COR-L47 (cell line): ENCODE measurements at regions not wholly inside any gene's neighbourhood (a gene's known extent, or its start where the extent isn't known, plus 50 kb on each side); places are given as distances from the start of the nearest gene placed in this dataset.
A peak's percentile ranks its signal among the peaks of the same experiment; 100 is the strongest.

Experiments
- DNase-seq: peaks from one replicate; lab custom pipeline; 2025; lab: John Stamatoyannopoulos, UW

DNA sequence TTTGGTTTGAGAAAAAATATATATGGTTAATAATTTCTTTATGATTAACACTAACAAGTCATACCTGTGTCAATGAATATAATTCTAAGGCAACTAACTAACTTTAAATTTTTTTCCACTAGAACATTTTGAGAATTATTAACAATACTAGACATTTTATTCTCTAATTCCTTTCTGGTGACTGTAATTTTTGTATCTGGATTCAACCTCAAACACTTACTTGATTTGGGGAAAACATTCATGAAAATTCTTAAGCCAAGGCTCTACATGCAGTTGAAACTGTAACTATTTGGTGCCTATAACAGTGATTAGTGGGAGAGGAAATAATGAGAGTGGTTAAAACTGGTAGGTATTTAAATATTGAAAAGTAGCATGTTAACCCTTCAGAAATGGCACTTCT is 546.5 kb upstream of the KLHL29 start:
- DNase-seq: no peak

DNA sequence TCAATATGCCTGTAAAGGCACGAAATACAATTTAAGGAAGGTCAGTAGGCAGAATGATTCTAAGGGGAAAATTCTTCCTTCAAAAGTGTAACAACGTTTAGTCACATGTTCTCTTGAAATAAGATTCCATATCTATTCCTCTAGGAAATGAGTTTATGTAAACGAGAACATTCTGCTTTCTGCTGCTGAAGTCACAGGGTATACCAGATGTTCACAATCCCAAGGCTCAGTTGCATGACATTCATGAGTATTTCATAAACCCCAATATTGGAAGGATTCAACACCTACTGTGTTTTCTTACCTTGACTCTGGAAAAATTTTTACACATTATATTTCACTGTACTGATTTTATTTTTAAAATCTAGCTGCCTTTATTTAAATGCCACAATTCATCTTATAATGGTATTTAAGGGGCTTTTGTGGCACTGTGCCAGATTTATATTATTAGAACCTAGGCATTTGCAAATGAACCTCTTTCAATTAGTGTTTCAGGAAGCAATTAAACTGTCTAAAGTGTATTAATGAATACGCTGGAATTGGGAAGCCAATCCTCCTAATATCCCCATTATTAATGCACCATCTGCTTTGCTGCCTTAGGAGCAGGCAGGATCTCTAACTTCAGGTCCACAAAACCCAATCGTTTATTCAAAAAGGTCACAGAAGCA is 542.6 kb upstream of the KLHL29 start:
- no peak for DNase-seq

DNA sequence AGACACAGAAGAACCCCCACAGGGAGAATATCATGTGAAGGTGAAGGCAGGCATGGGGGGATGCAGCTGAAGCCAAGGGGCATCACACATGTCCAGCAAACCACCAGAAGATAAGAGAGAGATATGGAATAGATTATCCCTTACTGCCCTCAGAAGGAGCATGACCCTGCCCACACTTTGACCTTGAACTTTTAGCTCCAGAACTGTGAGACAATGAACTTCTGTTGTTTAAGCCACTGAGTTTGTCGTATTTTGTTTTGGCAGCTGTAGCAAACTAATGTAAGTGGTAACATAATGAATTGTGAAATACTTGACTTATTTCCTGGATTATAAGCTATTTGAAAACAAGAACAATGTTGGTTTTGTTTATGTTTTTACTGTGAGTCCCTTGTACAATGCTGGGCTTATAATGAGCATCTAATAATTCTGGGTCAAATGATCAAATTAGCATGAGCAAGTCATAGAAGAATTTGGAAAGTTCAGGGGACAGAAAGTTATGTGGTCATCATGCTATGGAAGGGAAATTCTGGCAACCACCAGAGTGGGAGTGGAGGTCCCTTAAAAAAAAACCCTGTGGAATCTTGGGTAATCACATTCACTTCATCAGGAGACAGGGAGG is 541.0 kb upstream of the KLHL29 start:
- no peak for DNase-seq

DNA sequence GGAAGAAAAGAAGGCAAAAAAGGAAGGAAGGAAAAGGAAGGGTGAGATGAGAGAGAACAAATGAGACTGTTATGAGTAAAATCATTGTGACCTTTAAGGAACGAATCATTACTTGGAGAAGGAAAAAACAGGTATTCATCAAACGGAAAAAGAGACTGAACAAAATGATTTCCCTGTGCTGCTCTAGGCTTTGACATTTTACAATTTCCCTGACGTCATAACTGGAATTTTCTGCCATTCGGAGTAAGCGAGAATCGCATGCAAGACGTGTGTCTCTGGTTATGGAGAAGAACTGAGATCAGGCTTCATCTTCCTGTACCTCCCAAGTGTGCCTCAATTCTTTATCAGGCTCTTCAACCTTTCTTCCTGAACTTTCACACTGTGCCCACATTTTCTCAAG is 534.7 kb upstream of the KLHL29 start:
- no peak for DNase-seq

DNA sequence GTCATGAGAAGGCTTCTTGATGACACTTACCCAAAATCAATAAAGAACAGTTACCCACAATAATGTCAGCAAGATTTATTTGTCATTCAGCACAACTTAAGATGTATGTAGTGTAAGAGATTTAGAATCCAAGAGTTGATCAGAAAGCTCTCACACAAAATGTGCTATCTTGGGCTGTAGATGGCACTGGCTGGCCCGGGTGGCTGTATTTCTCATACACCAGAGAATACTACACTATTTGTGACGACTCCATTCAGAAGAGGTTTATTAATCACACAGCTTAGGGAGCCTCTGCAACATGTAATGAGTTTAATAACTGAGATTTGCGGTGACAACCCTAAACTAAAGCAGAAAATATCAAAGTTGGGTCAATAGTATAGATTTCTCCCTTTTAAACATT is 530.4 kb upstream of the KLHL29 start:
- no peak for DNase-seq

DNA sequence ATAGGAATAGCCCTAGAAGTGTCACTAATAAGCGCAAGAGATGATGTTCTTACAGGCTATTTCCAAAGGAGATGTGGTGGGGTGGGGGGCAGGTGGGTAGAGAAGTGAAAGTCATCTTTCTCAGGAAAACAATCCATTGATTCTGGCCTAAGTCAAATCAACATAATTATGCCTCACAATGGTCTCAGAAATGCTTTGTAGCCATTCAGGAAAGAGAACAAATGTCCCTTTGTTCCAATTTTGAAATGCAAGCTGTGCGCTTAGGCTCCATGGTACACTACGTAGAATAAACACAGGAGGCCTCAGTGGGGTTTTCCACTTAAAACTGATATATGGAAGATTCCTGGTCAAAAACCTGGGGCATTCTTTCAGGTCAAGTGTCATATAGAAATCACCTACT is 529.9 kb upstream of the KLHL29 start:
- no peak for DNase-seq

DNA sequence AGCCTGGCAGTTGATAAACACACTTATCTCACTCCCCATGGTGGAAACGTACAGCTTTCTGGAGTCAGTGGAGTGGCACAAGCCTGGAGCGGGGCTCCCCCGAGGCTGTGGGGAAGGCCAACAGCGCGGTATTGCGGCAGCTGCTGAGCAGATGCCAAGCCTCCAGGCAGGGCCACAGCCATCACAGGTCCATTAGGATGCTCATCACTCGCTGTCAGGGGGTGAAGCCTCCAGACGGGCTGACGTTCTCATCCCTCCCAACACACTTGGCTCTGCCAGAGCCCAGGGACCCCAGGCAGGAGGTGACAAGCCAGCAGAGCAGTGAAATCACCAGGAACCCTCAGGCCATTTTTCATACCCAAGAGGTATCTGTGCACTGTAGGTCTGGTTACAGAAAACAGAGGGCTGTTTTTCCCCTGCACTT is 529.2 kb upstream of the KLHL29 start:
- no peak for DNase-seq

DNA sequence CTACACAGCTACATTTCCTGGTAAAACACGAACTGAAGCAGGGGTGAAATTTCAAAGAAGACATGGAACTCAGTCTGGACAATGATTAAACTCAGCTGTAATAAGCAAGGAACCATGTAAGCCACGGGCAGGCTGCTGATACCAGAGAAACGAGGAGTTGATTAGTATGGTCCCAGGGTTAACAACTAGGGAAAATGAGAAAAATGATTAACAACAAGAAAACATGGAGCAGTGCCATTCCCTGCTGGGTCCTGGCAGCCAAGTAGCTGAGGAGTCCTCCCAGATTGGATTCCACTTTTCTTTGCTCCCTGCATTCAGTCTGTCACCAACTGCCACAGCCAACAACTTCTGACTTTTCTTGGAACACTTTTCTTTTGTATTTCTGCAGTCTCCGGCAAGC is 517.0 kb upstream of the KLHL29 start:
- no peak for DNase-seq

DNA sequence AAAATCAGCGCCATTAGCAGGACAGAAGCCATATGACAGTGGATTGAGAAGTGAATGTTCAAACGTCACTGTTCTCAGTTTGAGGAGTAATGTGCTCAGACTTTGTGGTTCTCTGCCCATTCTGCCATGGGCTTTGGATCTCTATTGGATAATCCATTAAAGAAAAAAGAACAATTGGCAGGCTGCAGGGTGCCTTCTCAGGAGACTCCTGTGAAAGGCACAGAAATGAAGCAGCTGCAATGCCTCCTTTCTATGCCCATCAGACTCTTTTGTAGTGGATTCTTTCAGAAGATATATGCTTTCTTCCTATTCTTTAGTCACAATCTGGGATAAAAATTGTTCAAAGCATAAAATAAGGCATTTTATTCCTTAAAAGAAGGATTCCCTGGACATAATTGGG is 506.9 kb upstream of the KLHL29 start:
- DNase-seq: no peak

DNA sequence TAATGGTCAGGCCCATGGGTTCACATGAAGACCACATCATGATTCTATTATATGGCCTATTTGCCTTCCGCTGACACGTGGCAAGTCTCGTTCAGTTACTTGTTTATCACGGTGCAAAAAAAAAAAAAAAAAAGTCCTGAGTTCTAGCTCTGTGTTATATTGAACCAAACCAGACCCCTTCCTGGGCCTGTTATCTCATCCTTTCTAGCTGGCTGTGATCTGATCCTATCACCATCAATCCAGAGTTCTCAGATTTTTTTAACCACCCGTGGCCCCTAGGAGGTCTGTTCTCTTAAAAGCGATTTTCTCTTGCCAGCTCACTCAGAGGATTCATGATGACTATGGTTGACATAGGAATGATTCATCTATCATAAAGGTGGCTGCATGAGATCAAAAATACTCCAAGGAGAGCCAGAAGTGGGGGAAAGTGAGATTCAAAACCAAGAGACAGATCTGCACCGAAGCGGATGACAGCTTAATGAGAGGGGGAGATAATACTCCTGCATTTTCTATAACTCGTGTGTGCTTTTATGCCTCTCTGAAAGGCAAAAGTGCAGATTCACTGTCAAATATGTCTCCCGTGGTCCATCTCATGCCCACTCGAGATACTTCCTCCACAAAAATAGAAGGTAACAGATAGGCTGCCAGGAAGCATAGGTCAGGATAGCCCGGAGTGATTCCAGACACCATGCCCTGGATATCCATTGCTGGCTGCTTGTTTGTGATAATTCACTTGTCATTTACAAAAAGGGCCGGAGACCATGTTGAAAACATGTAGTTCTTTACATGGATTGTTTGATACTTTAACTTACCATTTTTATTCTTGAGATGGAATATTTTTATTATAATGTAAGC is 505.7 kb upstream of the KLHL29 start:
- DNase-seq: no peak

DNA sequence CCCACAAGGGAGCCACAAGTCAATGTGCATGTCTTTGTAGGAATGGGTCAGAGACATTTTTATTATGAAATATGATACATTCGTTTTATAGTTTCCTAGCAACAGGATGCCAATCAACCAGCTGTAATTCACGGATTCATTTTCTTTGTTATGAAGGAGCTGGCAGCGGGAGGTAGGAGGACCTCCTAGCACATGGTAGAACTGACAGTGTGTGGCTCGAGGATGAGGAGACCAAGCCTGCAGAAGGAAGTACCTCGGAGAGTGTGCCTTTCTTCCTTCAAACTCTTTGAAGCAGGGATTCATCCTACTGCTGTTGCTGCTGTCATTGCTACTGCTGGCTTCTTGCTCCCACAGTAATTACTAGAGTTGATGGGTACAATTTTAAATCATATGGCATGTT is 504.8 kb upstream of the KLHL29 start:
- no peak for DNase-seq

DNA sequence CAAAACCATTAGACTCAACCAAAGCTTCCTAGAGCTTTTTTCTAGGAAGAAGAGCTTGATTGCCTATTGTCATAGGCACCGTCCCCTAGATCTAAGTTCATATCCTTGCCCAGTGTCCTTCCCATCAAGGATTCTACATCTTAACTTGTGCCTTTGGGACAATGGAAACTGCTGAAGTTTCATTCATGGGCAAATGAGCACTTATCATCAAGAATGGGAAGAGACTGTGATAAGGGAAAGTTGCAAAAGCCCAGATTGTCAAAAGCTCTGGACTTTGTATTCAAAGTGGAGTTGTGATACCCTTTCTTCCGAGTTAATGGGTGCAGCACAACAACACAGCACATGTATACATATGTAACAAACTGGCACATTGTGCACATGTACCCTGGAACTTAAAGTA is 503.0 kb upstream of the KLHL29 start:
- no peak for DNase-seq

DNA sequence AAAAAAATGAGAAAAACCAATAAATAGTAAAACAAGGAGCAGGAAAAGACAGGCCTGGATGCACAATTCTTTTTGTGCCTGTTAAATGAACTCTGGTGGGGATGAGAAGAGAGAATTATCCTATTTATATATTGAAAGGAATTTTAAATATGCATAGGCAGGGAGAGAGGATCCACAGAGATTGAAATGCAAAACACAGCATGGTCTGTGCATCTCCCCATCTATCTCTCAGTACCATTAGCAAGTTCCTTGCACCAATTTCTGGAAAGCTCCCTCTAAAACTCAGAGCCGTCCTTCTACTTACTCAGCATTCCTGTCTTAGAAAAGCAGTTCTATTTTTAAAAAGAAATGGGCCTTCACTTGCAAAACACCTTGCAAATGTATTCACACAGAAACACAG is 502.3 kb upstream of the KLHL29 start:
- DNase-seq: no peak

DNA sequence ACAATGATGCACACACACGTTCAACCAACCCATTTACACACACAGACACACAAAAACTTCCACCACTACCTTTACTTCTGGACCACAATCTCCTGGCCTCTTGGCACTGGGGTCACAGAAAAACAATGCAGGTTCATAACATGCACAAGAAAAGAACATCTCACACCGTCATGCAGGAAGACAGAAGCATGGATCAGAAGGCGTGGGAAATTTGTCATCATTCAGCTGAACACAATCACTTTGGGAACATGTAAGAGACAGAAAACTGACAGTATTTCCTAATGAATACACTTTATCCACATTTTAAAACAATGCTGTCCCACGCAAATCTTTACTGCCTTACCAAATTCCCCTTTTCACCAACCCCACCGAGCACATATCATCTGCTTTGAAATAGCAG is 501.9 kb upstream of the KLHL29 start:
- DNase-seq: no peak

DNA sequence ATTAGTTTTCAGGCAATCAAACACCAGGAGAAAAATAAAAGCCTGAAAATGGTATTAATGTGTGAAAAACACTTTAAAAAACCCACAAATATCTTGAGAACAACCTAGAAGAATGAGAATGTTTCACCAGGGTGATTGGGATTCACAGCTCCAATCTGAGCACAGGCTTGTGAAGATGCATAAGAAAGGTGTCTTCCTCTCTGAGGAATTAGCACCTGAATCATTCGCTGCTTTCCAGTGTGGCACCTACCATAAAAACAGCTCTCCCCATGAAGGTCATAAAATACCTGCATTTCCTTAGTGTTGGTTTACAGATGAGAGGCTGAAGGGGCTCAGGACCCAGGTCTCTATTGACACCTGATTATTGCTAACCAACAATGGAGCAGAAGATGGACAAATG is 499.7 kb upstream of the KLHL29 start:
- DNase-seq: no peak

DNA sequence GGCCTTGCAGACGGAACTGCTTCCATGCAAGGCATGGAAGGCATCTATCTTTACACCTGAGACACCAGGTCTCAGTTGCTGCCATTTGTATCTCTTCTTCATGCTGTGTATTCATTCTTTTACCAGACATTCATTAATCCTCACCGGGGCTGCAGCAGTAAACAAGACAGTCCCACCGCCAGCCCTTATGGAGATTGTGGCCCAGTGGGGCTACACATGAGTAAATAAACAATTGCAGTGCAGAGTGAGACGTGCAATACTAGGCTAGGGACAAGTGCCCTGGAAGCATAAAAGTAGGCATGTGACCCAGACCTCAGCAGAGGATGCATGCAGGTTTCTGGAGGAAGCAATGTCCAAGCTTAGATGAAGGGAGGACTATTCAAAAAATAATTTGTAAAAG is 497.6 kb upstream of the KLHL29 start:
- DNase-seq: no peak

DNA sequence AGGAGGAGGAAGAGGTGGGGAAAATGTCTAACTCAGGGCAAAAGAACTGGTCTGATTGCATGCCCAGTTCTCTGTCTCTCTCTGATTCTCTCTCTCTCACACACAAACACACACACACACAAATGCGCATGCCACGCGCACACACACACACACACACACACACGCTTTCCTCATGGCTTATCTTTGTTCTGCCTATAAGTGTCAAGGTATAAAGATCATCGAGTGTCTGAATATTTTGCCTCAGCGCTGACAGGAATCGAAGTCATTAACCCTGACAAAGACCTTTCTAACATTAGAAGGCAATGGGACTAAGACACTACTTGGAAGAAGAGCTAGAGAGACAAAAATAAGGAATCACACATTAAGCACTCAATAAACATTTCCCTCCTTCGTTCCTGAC is 497.1 kb upstream of the KLHL29 start:
- DNase-seq: no peak

DNA sequence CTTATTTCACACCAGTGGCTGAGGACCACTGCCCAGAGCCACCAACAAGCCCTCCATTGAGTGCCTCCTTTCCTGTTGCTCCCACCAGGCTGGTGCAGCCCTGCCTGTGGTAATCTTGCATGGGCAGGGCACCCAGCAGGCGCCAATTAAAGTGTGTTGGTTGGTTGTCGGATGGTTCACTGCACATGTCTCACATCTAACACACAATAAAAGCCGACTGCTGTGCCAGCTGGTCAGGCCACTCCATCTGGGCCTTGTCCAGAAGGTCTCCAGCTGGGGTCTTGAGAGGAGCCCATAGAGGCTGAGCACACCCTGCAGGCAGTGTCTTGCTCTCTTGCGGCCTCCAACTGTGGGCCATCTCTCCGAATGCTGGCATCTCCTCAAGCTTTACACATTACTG is 494.8 kb upstream of the KLHL29 start:
- peak; percentile 67 for DNase-seq

DNA sequence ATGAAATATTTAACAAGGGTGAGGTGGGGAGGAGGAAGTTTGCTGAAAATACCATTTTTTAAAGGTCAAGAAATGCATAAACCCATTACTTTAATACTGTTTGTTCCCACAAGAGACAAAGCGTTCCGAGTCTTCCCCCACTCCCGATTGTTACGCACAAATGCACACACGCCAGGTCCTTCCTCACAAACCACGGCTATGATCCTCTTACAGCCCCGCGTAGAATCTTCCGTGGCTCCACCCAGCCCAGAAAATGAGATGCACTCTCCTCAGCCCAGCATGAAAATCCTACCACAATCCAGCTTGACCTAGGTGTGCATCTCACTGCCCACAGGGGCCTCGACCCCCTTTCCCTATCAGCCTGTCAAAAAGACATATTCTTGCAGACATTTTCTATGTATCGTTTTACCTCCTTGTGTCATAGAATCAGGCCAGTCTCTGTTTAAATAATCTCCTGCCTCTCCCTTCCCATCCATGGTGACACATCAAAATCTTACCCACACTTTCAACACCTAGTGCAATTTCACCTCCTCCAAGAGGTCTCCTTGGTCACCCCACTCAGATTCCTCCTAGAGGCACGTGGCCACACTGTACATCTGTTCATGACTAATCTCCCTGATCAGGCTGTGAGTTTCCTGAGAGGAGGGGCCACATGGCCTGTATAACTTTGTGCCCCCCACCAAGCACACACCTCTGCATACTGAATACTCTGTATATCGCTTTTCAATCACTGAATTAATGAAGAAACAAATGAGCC is 491.0 kb upstream of the KLHL29 start:
- DNase-seq: no peak

DNA sequence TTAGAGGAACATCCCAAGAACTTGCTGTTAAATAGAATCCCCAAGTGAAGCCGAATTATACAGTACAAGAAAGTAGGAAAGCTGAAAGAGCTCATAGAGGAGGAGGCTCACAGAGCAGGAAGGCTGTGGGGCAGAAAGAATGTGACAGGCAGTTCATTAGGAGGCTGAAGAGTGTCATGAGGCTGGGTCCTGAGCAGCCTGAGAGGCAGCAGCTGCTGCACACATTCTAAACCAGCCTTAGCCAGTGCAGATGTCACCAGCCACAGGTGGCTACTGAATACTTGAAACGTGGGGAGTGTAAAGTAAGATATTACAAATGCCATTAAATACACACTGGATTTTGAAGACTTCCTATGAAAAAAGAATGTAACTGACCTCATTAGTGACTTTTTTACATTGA is 490.2 kb upstream of the KLHL29 start:
- DNase-seq: no peak

DNA sequence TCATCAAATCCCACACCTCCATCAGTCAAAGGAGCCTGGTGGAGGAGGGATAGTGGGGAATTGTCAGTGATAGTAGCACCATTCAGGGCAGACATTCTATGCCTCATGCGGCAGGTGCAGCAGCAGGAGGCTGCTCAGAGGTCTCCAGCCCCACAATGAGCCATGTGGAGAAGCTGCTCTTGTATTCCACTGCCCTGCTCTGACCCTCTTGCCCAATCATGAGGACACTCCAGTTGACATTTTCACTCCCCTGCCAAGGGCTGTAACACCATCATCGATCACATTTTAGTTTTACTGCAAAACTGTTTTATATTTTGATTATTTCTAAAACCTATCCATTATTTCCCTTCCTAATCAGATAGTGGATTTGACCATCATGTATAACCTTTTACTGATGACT is 487.6 kb upstream of the KLHL29 start:
- DNase-seq: no peak

DNA sequence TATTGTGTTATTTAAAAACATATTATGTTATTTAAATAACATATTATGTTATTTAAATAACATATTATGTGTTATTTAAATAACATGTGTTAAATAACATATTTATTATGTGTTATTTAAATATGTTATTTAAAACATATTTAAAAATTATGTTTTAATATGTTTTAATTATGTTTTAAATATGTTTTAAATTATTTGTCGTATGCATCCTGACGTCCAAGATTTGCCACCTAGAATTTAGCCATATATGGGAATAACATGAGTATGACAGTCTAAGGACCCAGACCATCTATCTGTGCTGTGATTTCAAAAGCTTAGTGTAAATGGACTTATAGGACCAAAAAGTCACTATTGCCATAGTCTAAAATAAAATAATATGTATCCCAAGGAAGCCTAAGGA is 484.3 kb upstream of the KLHL29 start:
- DNase-seq: no peak
